Activated CD4-positive, alpha-beta T cell treated with anti-CD3 and anti-CD28 coated beads, Interleukin-2, amount 10 ng/mL, durations not matched to agents 24 days and 14 days (primary cell): ENCODE measurements at regions not wholly inside any gene's neighbourhood (a gene's known extent, or its start where the extent isn't known, plus 50 kb on each side); places are given as distances from the start of the nearest gene placed in this dataset.
A peak's percentile ranks its signal among the peaks of the same experiment; 100 is the strongest.
"Not testable (repeated sequence)": the region's sequence is repeated elsewhere in the genome, so short reads cannot be mapped to it uniquely, and the experiment has no call there.

ENCODE experiments used
- DNase-seq: peaks from one replicate; pipeline ENCODE4 v3.0.0; 2022
- H3K27ac Mint-ChIP-seq: one replicate; pipeline ENCODE4 v1.8.0; 2022; ENCODE audit warnings: mild to moderate bottlenecking, mixed read lengths
- H3K27me3 Mint-ChIP-seq: one replicate; pipeline ENCODE4 v1.8.0; 2022; ENCODE audit warnings: mixed read lengths
- H3K36me3 Mint-ChIP-seq: one replicate; pipeline ENCODE4 v1.8.0; 2022; ENCODE audit warnings: low read depth, mild to moderate bottlenecking, mixed read lengths
- H3K4me1 Mint-ChIP-seq: one replicate; pipeline ENCODE4 v1.8.0; 2021; ENCODE audit warnings: mixed read lengths
- H3K4me3 Mint-ChIP-seq: one replicate; pipeline ENCODE4 v1.8.0; 2022; ENCODE audit warnings: mild to moderate bottlenecking, moderate library complexity, mixed read lengths
- H3K9me3 Mint-ChIP-seq: one replicate; pipeline ENCODE4 v1.8.0; 2021; ENCODE audit warnings: mixed read lengths
- intact Hi-C: fragments of 100-400 bp; cut with micrococcal nuclease; formaldehyde crosslinking; loops from one replicate; pipeline ENCODE4 v1.15.1; 2023

DNA sequence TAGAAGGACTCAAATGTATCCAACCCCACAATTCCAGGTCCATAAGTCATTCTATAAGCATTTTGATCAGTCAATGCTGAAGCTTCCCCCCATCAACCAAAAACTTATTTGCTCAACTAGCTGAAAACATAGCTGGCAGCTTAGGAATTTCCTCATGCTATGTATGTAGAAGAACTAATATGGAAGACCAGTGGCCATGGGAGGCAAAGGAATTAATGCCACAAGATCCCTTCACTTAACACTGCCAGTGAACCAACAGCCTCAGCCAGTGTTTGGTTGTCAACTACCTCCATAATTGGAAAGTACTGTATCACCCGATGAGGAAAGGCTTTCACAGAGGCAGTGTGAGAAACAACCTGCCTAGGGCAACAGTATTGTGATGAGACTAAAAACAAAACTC lies 105.4 kb downstream of the ZNF429 start:
- no peaks in the 10 kb centered on the region for H3K36me3 Mint-ChIP-seq
- H3K4me3 Mint-ChIP-seq = no peak overlapping the region
- no peaks in the 10 kb centered on the region for H3K27me3 Mint-ChIP-seq
- no peak overlapping the region for H3K27ac Mint-ChIP-seq
- H3K9me3 Mint-ChIP-seq = peaks cover 11% of the 10 kb centered on the region
- DNase-seq = no peak
- H3K4me1 Mint-ChIP-seq = no peaks in the 10 kb centered on the region
- intact Hi-C loops = no loop called here

DNA sequence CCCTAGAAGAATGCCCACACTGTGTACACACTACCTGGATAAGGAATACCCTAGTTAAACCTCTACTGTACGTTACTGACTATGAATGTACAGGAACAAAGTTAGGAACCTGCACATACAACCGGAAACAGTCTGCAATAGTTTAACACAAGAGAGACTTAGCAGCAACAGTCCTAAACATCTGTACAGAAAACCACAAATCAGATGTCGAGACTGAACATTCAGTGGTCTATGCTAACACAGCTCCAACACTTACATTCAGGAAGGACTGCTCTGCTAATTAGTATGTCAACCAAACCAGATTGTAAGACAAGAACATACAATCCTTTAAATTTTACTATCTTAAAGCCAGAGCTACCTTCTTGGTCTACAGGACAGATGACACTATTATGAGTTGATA lies 104.9 kb downstream of the ZNF429 start:
- no peaks in the 10 kb centered on the region for H3K4me1 Mint-ChIP-seq
- intact Hi-C loops = no loop called here
- H3K36me3 Mint-ChIP-seq = no peaks in the 10 kb centered on the region
- peaks cover 11% of the 10 kb centered on the region for H3K9me3 Mint-ChIP-seq
- H3K27ac Mint-ChIP-seq = no peak overlapping the region
- no peak for DNase-seq
- no peaks in the 10 kb centered on the region for H3K27me3 Mint-ChIP-seq
- no peak overlapping the region for H3K4me3 Mint-ChIP-seq

DNA sequence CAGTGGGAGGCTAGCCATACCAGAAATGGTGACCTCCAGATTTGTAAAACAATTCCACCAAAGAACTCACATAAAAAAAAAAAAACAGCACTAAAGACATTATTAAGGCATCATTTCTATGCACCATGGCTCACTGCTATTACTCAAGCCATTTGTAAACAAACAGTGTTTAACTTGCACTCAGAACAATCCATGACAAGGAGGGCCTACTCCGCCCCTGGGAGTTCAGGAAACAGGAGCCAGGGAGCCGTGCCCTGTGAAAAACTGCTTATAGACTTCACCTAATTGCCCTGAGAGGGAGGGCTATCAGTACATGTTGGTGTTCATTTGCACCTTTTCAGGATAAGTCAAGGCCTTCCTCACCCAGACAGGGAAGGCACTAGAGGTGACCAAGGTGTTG lies 103.2 kb downstream of the ZNF429 start:
- DNase-seq = no peak
- Mint-ChIP-seq H3K27ac (no peak overlapping the region), H3K36me3 (no peaks in the 10 kb centered on the region), H3K4me1 (peaks cover 15% of the 10 kb centered on the region), H3K4me3 (no peak overlapping the region), H3K9me3 (peaks cover 12% of the 10 kb centered on the region), H3K27me3 (no peaks in the 10 kb centered on the region)
- intact Hi-C loops = no loop called here

- intact Hi-C loops = no loop called here
- no peak for DNase-seq
- Mint-ChIP-seq H3K4me3 (no peak overlapping the region), H3K9me3 (peaks cover 5% of the 10 kb centered on the region), H3K27ac (no peak overlapping the region), H3K36me3 (no peaks in the 10 kb centered on the region), H3K27me3 (no peaks in the 10 kb centered on the region), H3K4me1 (peaks cover 16% of the 10 kb centered on the region)
Measured at GRCh38 chr19:21607449-21607848, 102.0 kb downstream of the ZNF429 start.

DNA sequence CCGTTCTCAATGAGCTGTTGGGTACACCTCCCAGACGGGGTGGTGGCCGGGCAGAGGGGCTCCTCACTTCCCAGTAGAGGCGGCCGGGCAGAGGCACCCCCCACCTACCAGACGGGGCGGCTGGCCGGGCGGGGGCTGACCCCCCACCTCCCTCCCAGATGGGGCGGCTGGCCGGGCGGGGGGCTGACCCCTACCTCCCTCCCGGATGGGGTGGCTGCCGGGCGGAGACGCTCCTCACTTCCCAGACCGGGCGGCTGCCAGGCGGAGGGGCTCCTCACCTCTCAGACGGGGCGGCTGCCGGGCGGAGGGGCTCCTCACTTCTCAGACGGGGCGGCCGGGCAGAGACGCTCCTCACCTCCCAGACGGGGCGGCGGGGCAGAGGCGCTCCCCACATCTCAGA lies 101.6 kb downstream of the ZNF429 start:
- not testable (repeated sequence) for H3K9me3 Mint-ChIP-seq, H3K27ac Mint-ChIP-seq, H3K36me3 Mint-ChIP-seq

GRCh38 chr19:21606326-21606725 lies 100.9 kb downstream of the ZNF429 start:
- H3K27ac Mint-ChIP-seq, H3K36me3 Mint-ChIP-seq, H3K27me3 Mint-ChIP-seq, H3K9me3 Mint-ChIP-seq, DNase-seq, intact Hi-C loops, H3K4me3 Mint-ChIP-seq: not testable (repeated sequence)
- H3K4me1 Mint-ChIP-seq = peaks cover 16% of the 10 kb centered on the region

More for the DNA sequence above, 101.6 kb downstream of the ZNF429 start:
- H3K4me1 Mint-ChIP-seq = peaks cover 16% of the 10 kb centered on the region
- DNase-seq, intact Hi-C loops, H3K27me3 Mint-ChIP-seq, H3K4me3 Mint-ChIP-seq: not testable (repeated sequence)

DNA sequence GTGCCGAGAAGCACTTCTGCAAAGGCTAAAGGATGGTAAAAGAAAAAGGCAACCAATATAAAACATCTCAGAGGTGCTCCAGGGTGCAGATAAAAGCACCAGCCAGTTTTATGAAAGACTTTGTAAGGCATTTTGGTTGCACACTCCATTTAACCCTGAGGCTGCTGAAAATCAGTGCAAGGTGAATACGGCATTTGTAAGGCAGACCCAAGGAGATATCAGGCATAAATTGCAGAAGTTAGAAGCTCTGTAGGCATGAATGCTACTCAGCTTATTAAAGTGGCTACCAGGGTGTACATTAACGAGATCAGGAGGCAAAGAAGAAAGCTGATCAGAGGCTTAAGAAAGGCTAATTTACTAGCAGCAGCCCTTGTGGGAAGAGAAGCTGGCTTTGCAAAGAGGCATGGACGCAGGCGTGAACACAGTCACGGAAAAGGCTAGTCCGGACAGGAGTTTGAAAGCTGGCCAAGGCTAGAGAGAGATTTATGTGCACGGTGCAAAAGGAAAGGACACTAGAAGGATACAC lies 99.6 kb downstream of the ZNF429 start:
- Mint-ChIP-seq H3K27me3 (no peaks in the 10 kb centered on the region), H3K4me1 (peaks cover 16% of the 10 kb centered on the region), H3K27ac (no peak overlapping the region), H3K9me3 (peaks cover 4% of the 10 kb centered on the region), H3K36me3 (no peaks in the 10 kb centered on the region), H3K4me3 (peak overlapping the region; percentile 80)
- DNase-seq = no peak
- intact Hi-C loops = no loop called here
